Activated T-cell treated with anti-CD3 and anti-CD28 coated beads, Interleukin-2, amount 50 U/mL, for 48 hours (primary cell): ENCODE measurements at regions not wholly inside any gene's neighbourhood (a gene's known extent, or its start where the extent isn't known, plus 50 kb on each side); places are given as distances from the start of the nearest gene placed in this dataset.

Experiments
- DNase-seq, 2 experiments: peaks; one replicate each; pipeline ENCODE4 v3.0.0-alpha.2; 2020

GRCh38 chr2:128368437-128369107 is 49.9 kb upstream of the HS6ST1 start:
- no peak for DNase-seq

- DNase-seq, result no peak
Measured at GRCh38 chr2:128369108-128369555, 50.5 kb upstream of the HS6ST1 start.

- DNase-seq, result no peak
Measured at GRCh38 chr2:128369602-128370467, 51.2 kb upstream of the HS6ST1 start.

GRCh38 chr2:128370468-128371247 is 52.0 kb upstream of the HS6ST1 start:
- no peak for DNase-seq

GRCh38 chr2:128371248-128371630 is 52.6 kb upstream of the HS6ST1 start:
- DNase-seq, result no peak

GRCh38 chr2:128371648-128372345 is 53.1 kb upstream of the HS6ST1 start:
- no peak for DNase-seq

GRCh38 chr2:128372621-128373341 is 54.1 kb upstream of the HS6ST1 start:
- peak; percentile 21 to 24 for DNase-seq

- DNase-seq, result no peak
Measured at GRCh38 chr2:128373451-128374000, 54.9 kb upstream of the HS6ST1 start.

- DNase-seq, result no peak
Measured at GRCh38 chr2:128374001-128374710, 55.5 kb upstream of the HS6ST1 start.

GRCh38 chr2:128374711-128375413 is 56.2 kb upstream of the HS6ST1 start:
- DNase-seq, result no peak

- no peak for DNase-seq
Measured at GRCh38 chr2:128375454-128375853, 56.8 kb upstream of the HS6ST1 start.

GRCh38 chr2:128376241-128377041 is 57.8 kb upstream of the HS6ST1 start:
- DNase-seq, result no peak

- no peak for DNase-seq
Measured at GRCh38 chr2:128377071-128377910, 58.6 kb upstream of the HS6ST1 start.

GRCh38 chr2:128378231-128379020 is 59.8 kb upstream of the HS6ST1 start:
- DNase-seq, result no peak

- DNase-seq, result no peak
Measured at GRCh38 chr2:128379021-128380015, 60.6 kb upstream of the HS6ST1 start.
